ENCODE measurements at regions not wholly inside any gene's neighbourhood (a gene's known extent, or its start where the extent isn't known, plus 50 kb on each side); places are given as distances from the start of the nearest gene placed in this dataset.

DNA sequence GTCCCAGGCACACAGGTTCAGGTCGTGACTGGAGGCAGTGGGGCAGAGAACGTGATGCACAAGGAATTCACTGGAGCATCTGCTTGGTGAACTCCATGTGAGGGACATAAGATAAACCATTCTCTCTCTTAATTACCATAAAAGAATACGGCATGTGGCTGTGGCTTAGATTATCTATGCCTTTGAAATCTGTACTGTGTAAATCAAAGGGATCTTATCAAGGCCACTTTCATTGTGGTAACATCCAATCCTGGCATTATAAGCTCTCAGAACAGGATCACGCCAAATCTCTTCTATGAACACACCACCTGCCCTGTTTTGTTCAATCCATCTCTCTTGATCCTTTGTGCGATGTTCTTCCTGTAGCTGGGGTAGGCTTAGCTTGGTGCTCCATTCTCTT lies 192.3 kb downstream of the SPATA18 start:
- no peak for DNase-seq (ENCODE audit: low spot score, unreplicated experiment)
- TF ChIP-seq, protein P1, sequence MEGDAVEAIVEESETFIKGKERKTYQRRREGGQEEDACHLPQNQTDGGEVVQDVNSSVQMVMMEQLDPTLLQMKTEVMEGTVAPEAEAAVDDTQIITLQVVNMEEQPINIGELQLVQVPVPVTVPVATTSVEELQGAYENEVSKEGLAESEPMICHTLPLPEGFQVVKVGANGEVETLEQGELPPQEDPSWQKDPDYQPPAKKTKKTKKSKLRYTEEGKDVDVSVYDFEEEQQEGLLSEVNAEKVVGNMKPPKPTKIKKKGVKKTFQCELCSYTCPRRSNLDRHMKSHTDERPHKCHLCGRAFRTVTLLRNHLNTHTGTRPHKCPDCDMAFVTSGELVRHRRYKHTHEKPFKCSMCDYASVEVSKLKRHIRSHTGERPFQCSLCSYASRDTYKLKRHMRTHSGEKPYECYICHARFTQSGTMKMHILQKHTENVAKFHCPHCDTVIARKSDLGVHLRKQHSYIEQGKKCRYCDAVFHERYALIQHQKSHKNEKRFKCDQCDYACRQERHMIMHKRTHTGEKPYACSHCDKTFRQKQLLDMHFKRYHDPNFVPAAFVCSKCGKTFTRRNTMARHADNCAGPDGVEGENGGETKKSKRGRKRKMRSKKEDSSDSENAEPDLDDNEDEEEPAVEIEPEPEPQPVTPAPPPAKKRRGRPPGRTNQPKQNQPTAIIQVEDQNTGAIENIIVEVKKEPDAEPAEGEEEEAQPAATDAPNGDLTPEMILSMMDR (IDR thresholded peaks at IDR 0.05; ENCODE audit: unreplicated experiment): no peak
- Mint-ChIP-seq H3K27me3 (no peaks in the 10 kb centered on the region), H3K27ac (no peak overlapping the region), H3K9me3 (ENCODE audit: low read depth) (no peaks in the 10 kb centered on the region), H3K36me3 (ENCODE audit: insufficient read depth) (no peaks in the 10 kb centered on the region), H3K4me1 (ENCODE audit: low read depth) (no peaks in the 10 kb centered on the region), H3K4me3 (ENCODE audit: low read depth) (no peak overlapping the region)

DNA sequence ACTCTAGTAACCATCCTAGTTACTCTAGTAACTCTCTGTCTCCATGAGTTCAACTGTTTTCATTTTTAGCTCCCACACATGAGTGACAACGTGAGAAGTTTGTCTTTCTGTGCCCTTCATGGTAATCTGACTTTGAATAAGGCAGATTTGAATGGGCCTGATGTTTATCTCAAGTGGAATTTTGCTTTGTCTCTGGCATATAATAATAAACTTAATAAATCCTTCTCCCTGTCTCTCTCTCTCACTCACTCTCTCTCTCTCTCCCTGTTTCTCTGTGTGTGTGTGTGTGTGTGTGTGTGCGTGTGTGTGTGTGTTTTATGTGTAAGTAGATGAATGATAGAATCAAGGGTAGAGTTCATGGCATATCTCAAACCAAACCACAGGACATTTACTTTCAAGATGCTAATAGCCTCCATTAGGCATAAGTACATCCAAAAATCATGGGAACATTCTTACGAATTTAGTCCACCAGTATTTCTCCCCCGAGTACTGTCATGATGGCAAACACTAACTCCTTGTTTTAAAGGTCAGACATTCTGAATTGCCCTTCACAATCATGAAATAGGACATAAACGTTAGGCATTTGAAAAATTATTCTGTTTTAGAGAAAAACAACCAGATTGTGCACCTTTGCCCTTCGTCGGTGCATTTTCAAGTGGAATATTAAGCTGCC lies 193.1 kb downstream of the SPATA18 start:
- Mint-ChIP-seq H3K27me3 (no peaks in the 10 kb centered on the region), H3K4me3 (ENCODE audit: low read depth) (no peak overlapping the region), H3K36me3 (ENCODE audit: insufficient read depth) (no peaks in the 10 kb centered on the region), H3K9me3 (ENCODE audit: low read depth) (no peaks in the 10 kb centered on the region), H3K4me1 (ENCODE audit: low read depth) (no peaks in the 10 kb centered on the region), H3K27ac (no peak overlapping the region)
- no peak for DNase-seq (ENCODE audit: low spot score, unreplicated experiment)
- TF ChIP-seq, protein P1 (IDR thresholded peaks at IDR 0.05; ENCODE audit: unreplicated experiment): no peak

DNA sequence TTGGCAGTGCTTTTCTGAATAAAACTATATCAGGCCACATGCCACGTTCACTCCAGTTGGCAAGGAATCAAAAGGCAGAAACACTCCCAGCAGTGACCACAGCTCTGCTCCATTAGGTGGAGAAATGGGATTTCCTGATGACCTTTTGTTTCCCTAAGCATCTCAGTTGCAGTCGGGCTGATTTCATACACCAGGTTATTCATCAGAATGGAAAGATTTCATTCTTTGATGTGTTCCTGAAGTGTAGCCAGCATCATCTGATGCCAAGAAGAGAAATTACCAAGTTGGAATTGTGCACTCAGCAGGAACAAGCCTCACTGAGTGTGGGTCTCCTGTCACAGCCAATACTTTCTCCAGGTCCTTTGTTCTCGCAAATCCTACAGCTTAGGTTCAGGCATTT lies 193.7 kb downstream of the SPATA18 start:
- H3K27ac Mint-ChIP-seq: no peak overlapping the region
- no peaks in the 10 kb centered on the region for H3K36me3 Mint-ChIP-seq (ENCODE audit: insufficient read depth)
- TF ChIP-seq, protein P1 (IDR thresholded peaks at IDR 0.05; ENCODE audit: unreplicated experiment): no peak
- no peaks in the 10 kb centered on the region for H3K9me3 Mint-ChIP-seq (ENCODE audit: low read depth)
- H3K4me1 Mint-ChIP-seq (ENCODE audit: low read depth): peaks cover 2% of the 10 kb centered on the region
- H3K4me3 Mint-ChIP-seq (ENCODE audit: low read depth): no peak overlapping the region
- no peaks in the 10 kb centered on the region for H3K27me3 Mint-ChIP-seq
- no peak for DNase-seq (ENCODE audit: low spot score, unreplicated experiment)

DNA sequence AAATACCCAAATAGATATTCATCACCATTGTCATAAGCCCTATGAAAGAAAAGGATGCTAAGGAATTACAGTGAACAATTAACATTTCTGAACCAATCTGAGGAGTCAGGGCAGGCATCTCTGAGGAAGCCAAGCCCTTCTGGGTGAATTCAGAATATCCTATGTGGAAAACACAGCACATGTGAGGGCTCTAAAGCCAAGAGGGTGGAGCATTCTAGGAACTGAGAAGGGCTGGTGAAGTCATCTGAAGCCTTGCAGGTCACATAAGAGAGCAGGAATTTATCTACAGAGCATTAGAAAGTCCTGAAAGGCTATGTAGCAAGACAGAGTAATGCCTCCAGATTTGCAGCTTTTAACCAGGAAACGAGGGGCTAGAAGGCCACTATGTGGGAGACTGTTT lies 195.7 kb downstream of the SPATA18 start:
- Mint-ChIP-seq H3K4me3 (ENCODE audit: low read depth) (no peak overlapping the region), H3K4me1 (ENCODE audit: low read depth) (peaks cover 4% of the 10 kb centered on the region)

DNA sequence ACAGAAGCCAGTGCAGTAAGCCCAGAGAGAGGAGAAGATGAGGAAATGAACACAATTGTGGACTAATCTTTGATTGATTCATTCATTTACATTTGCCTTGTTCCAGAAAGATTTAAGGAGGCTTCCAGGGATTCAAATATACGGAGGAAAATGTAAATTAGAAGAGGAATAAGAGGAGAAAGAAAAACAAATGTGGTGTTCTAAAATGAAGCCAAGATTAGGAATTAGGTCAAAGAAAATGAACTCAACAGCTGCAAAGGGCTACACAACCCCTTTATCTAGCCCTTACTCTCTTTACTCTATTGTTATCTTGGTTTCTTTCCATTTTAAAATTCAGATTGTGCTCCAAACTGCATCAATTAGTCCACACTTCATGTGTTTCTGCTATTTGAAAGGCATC lies 196.8 kb downstream of the SPATA18 start:
- no peaks in the 10 kb centered on the region for H3K27me3 Mint-ChIP-seq
- H3K4me1 Mint-ChIP-seq (ENCODE audit: low read depth): peaks cover 4% of the 10 kb centered on the region
- H3K27ac Mint-ChIP-seq: no peak overlapping the region
- TF ChIP-seq, protein P1 (IDR thresholded peaks at IDR 0.05; ENCODE audit: unreplicated experiment): no peak
- no peaks in the 10 kb centered on the region for H3K36me3 Mint-ChIP-seq (ENCODE audit: insufficient read depth)
- H3K9me3 Mint-ChIP-seq (ENCODE audit: low read depth): peaks cover 7% of the 10 kb centered on the region
- no peak for DNase-seq (ENCODE audit: low spot score, unreplicated experiment)
- no peak overlapping the region for H3K4me3 Mint-ChIP-seq (ENCODE audit: low read depth)

More for the DNA sequence above, 195.7 kb downstream of the SPATA18 start:
- DNase-seq (ENCODE audit: low spot score, unreplicated experiment): no peak
- no peak overlapping the region for H3K27ac Mint-ChIP-seq
- no peaks in the 10 kb centered on the region for H3K36me3 Mint-ChIP-seq (ENCODE audit: insufficient read depth)
- no peaks in the 10 kb centered on the region for H3K27me3 Mint-ChIP-seq
- TF ChIP-seq, protein P1 (IDR thresholded peaks at IDR 0.05; ENCODE audit: unreplicated experiment): no peak
- H3K9me3 Mint-ChIP-seq (ENCODE audit: low read depth): peaks cover under 1% of the 10 kb centered on the region

Measured in progenitor cell of endocrine pancreas (in vitro differentiated cells).